GM12891 (cell line): ENCODE measurements at regions not wholly inside any gene's neighbourhood (a gene's known extent, or its start where the extent isn't known, plus 50 kb on each side); places are given as distances from the start of the nearest gene placed in this dataset.

ENCODE experiments used
- POLR2A ChIP-seq: IDR thresholded peaks from 2 replicates; pipeline ENCODE4 v1.6.1; 2011; ENCODE audit warnings: low read depth, low read length, control low read depth
- POLR2AphosphoS5 ChIP-seq: IDR thresholded peaks from 2 replicates; pipeline ENCODE4 v1.6.1; 2011; ENCODE audit warnings: low read depth, low read length, control low read depth
- SPI1 ChIP-seq: IDR thresholded peaks from 2 replicates; pipeline ENCODE4 v1.6.1; 2011; ENCODE audit warnings: low read depth, low read length, control low read depth
- TAF1 ChIP-seq: IDR thresholded peaks from 2 replicates; pipeline ENCODE4 v1.6.1; 2011; ENCODE audit warnings: low read depth, low read length, control low read depth

DNA sequence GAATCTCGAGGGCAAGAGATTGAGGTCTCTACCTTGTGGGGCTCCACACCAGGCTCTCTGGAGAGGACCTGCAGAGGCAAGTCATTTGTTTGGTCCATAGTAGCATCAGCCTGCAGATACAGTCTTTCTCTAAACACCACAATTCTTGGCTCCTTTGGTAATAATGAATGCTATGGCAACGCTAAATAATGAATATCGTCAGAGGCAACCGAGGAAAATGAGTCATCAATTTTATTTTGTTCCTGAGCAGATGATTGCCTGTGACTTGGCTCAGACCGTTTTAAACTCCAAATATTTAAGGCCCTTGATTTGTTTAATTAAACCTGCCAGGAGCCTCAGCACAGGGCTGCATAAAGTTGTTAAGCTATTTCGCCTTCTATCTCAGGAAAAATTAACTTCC is 924.1 kb upstream of the TMEM132C start:
- TF ChIP-seq POLR2A (no peak), SPI1 (no peak), POLR2AphosphoS5 (no peak), TAF1 (no peak)
